SKM-1 (cell line): ENCODE measurements at regions not wholly inside any gene's neighbourhood (a gene's known extent, or its start where the extent isn't known, plus 50 kb on each side); places are given as distances from the start of the nearest gene placed in this dataset.
"Not testable (repeated sequence)": the region's sequence is repeated elsewhere in the genome, so short reads cannot be mapped to it uniquely, and the experiment has no call there.

Experiments
- DNase-seq: peaks from one replicate; lab custom pipeline; 2025; ENCODE audit not compliant: unreplicated experiment; lab: John Stamatoyannopoulos, UW

GRCh38 chr6:144392536-144392935 is 107.4 kb downstream of the UTRN start:
- DNase-seq: no peak

GRCh38 chr6:144394210-144394609 is 109.1 kb downstream of the UTRN start:
- no peak for DNase-seq

- DNase-seq: no peak
Measured at GRCh38 chr6:144395014-144395413, 109.9 kb downstream of the UTRN start.

DNA sequence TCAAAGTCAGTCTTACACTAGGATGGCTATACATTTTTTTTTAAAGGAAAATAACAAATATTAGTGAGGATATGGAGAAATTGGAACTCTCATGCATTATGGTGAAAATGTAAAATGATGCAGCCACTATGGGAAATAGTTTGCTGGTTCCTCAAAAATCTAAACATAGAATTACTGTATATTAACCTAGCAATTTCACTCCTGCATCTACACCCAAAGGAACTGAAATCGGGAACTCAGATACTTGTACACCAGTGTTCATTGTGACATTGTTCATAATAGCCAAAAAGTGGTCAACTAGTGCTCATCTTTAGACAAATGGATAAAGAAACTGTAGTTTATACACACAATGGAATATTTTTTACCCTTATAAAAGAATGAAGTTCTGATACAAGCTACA is 110.7 kb downstream of the UTRN start:
- no peak for DNase-seq

GRCh38 chr6:144397141-144397540 is 112.0 kb downstream of the UTRN start:
- DNase-seq: no peak

DNA sequence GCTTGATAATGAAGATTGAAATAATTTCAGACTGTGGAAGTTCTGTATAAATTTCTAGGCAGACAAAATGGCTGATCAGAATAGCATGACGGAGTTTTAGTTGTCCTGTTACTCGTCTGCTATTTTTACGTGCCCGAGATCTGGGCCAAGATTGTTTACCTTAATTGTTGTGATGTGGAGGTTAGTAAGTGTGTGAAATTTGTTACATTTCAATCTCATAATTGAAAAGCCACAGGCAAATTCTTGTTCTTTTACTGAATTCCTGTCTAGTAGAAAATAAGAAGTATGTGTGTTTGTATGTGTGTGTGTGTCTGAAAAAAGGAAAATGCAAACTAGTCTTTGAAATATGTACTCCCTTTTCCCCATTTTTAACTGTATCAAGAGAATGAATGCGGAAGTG is 115.2 kb downstream of the UTRN start:
- DNase-seq: no peak

GRCh38 chr6:144401736-144402733 is 116.9 kb downstream of the UTRN start:
- DNase-seq: no peak

- no peak for DNase-seq
Measured at GRCh38 chr6:144402750-144403149, 117.6 kb downstream of the UTRN start.

DNA sequence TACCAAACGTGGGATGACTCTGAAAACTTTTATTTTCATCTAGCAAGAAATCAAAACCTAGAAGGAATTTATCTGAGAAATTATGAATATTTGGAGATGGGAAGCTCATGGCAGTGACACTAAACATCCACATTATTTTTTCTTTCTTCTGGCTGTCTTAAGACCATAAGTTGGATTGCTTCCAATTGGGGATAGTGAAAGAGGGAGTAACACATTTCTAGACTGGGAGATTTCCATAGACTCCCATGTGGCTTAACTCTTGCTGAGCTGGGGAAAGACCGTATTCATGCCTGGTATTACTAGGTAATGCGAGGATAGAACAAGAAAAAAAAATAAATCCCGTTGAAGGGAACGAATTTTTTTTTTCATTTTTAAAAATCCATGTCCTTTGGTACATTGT is 120.0 kb downstream of the UTRN start:
- no peak for DNase-seq

DNA sequence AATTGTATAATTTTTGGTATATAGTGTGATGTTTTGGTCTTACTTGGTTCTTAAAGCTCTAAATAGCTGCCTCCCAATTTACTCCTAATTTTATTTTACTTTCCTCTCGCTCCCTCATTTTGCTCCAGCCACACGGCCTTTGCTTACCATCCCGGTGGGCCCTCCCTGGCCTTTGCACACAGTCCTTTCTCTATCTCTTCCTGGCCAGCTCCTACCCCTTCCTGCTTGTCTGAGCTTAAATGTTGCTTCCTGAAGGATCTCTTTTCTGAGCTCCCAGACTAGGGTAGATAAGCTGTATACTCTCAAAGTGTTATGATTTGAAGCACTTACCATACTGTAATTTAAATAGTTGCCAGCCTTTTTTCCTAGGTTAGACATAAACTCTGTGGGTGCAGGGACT is 121.7 kb downstream of the UTRN start:
- DNase-seq: no peak

GRCh38 chr6:144408161-144408560 is 123.0 kb downstream of the UTRN start:
- DNase-seq: no peak

DNA sequence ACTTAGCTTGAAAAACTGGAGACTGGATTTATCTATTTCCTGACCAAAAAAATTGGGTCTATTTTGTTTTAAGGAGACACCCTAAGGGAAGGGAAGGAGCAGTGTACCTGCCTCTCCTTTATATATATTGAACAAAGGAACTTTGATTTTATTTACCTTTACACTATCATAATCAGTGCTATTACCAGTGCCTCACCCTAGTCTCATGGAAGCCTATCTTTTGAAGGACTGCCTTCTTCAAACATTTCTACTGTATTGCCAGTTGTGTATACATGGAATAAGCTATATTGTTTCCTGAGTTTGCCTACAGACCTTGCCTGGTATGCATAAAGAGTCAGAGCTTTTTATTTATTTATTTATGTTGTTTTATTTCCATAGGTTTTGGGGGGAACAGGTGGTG is 124.9 kb downstream of the UTRN start:
- DNase-seq: no peak

DNA sequence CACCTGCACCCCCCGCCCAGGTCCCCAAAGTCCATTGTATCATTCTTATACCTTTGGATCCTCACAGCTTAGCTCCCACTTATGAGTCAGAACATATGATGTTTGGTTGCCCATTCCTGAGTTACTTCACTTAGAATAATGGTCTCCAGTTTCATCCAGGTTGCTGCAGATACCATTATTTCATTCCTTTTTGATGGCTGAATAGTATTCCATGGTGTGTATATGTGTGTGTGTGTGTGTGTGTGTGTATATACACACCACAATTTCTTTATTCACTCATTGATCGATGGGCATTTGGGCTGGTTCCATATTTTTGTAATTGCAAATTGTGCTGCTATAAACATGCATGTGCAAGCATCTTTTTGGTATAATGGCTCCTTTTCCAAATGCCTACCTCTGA is 125.4 kb downstream of the UTRN start:
- not testable (repeated sequence) for DNase-seq

DNA sequence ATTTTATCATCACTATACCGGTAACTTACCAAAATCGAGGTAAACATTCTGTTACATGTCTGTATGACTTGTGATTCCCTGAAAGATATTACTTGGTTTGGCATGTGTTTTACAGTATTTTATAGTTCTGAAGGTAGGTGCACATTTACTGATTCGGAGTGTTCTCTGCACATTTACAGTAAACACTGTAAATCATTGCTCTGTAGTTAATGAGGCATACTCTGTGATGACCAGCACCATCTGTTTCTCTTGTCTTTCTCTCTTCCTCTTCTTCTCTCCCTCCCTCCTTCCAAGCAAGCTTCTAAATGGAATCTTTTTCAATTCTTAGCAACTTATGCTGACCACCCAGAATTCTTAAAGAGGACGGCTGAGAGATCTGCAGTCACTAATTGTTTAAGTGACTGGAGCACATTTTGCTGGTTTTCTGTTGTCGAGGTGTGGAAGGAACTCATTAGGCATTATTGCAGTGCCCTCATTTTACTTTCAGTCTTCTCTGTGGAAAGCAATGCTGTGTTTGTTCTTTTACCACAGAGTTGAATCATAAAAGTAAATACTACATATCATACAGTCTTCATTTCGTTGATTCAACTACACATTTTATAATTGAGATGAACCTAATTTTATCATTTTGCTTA is 126.5 kb downstream of the UTRN start:
- DNase-seq: no peak

- no peak for DNase-seq
Measured at GRCh38 chr6:144413418-144413817, 128.3 kb downstream of the UTRN start.

GRCh38 chr6:144415014-144415413 is 129.9 kb downstream of the UTRN start:
- no peak for DNase-seq

DNA sequence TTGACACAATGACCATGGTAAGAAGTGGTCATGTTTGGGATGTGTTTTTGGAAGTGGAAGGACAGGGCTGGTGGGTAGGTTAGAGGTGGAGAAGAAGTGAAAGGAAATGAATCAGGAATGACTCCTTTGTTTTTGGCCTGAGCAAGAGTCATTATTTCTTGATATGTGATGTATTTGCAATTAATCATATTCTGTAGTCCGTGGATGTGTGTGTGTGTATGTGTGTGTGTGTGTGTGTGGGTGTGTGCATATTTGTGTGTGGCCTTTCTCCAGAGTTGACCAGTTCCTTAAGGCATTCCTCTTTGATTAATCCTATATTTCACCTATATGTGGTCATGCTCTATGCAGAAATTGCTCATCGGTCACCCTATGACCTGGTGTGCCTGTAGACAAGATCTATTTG is 130.7 kb downstream of the UTRN start:
- DNase-seq: no peak

- DNase-seq: no peak
Measured at GRCh38 chr6:144416244-144416643, 131.1 kb downstream of the UTRN start.

- no peak for DNase-seq
Measured at GRCh38 chr6:144416773-144417172, 131.6 kb downstream of the UTRN start.

GRCh38 chr6:144417681-144418080 is 132.5 kb downstream of the UTRN start:
- no peak for DNase-seq

DNA sequence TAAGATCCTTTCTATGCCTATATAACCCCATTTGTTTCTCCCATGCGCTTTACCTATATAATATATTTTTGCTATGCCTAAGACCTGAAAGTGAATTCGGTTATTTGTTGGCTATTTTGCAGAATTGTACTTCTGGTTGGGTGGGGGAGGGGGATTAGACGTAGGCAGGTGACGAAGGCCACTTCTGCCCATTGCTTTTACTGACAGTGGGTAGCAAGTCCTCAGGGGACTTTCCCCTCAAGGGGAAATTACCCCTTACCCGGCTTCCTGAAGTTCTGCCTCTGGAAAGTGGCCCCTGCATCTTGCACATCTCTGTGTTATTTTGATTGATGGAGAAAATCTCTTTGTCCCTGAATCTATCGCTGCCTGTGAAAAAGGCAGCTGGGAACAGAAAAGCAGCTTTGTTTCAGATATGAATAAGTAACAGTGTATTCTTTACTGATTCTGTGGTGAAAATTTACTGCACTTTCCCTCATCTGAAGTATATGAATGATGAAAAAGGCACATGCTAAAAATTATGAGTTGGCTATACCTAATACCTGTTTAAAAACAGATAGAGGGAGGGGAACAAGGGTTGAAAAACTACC is 133.9 kb downstream of the UTRN start:
- no peak for DNase-seq

DNA sequence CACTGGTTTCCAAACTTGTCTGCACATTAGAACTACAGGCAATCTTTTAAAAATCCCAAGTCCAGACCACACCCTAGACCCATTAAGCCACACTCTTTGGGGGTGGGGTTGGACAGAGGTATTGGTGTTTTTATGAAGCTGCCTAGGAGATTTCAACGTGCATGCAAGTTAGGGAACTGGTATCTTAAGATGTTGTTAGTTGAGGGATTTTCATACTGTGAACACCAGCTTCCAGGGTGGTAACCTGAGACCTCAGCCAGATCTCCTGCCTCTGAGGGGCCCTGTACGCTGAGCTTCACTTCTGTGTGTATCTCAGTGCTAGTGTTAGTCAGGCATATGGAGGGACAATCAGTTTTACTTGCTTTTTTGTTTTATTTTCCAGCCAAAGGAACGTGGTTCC is 138.0 kb downstream of the UTRN start:
- DNase-seq: no peak
